AG09309 (cell line): ENCODE measurements at regions not wholly inside any gene's neighbourhood (a gene's known extent, or its start where the extent isn't known, plus 50 kb on each side); places are given as distances from the start of the nearest gene placed in this dataset.

Experiments
- DNase-seq: peaks from one replicate; pipeline ENCODE4 v3.0.0-alpha.2; 2010; ENCODE audit warnings: low read depth
- H3K4me3 ChIP-seq: 2 replicates; pipeline ENCODE4 v1.5.1; 2011; ENCODE audit warnings: mild to moderate bottlenecking, low read depth, low read length, moderate library complexity; ENCODE audit not compliant: control insufficient read depth
- CTCF ChIP-seq: IDR thresholded peaks from 2 replicates; pipeline ENCODE4 v1.5.1; 2011; ENCODE audit warnings: mild to moderate bottlenecking, low read depth, low read length, inconsistent platforms; ENCODE audit not compliant: insufficient read depth, control insufficient read depth; ENCODE audit errors: missing control alignments

DNA sequence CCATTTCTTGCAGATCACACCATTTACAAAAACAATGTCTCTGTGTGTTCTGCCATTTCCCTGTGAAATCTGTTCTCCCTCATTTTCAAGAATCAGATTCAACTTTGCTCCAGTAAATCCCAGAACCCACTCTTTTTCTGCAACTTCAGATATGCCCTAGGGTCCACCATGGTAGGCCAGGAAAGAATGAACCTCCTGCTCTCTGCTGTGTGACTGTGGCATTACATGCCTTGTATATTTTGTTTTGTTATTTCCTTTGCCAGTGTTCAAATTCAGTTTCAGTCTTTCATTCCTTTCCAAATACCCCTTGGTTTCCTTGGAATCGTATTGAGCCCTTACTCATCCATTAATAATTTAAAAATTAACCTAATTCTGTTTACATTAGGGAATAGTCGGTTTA is 290.2 kb upstream of the VCX start:
- no peak for TF ChIP-seq CTCF
- DNase-seq = no peak
- H3K4me3 ChIP-seq = no peak overlapping the region

DNA sequence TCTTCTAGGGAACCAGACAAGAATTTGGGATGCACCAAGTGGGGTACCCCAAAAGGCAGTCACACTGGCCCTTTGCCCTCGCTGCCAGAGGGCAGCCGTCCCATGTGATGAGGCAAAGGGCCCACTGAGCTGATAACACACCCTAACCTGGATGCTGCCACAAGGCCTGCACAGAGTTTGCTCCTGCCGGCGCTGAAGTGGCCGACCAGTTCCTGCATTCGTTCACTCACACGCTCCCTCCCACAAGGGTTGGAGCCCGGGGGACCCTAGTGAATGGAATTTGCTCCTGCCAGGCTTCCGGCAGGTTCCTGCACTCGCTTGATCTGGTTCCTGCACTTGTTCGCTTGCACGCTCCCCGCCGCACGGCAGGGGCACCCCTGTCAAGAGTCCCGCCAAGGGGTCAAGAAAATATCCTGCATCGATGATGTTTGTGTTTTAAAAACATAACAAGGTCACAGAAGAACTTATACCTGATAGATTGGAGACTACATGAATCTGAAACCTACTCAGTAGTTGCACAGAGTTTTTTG is 296.4 kb upstream of the VCX start:
- DNase-seq = no peak
- H3K4me3 ChIP-seq = no peak overlapping the region
- no peak for TF ChIP-seq CTCF

- no peak overlapping the region for H3K4me3 ChIP-seq
- TF ChIP-seq CTCF = no peak
- DNase-seq = no peak
Observed at GRCh38 chrX:7545564-7545963, 297.4 kb upstream of the VCX start.

- no peak for TF ChIP-seq CTCF
- no peak overlapping the region for H3K4me3 ChIP-seq
- no peak for DNase-seq
Observed at GRCh38 chrX:7542587-7543380, 300.2 kb upstream of the VCX start.

DNA sequence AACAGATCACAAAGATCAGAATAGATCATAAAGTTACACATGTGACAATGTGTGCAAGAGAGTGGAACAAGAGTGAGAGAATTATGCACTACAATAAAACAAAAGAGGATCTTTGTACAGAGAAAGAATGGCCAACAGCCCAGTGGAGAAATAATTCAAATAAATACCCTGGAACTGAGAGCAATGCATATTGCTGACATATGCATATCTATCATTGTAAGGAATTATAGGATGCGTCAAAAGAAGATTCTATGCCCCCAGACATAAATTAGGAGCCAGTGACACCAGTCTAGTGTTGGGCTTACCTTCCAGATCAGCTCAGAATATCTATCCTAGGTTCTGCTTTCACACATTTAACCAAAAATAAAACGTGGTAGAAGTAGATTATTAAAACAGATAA is 320.1 kb upstream of the VCX start:
- H3K4me3 ChIP-seq = no peak overlapping the region
- no peak for DNase-seq
- TF ChIP-seq CTCF = no peak

DNA sequence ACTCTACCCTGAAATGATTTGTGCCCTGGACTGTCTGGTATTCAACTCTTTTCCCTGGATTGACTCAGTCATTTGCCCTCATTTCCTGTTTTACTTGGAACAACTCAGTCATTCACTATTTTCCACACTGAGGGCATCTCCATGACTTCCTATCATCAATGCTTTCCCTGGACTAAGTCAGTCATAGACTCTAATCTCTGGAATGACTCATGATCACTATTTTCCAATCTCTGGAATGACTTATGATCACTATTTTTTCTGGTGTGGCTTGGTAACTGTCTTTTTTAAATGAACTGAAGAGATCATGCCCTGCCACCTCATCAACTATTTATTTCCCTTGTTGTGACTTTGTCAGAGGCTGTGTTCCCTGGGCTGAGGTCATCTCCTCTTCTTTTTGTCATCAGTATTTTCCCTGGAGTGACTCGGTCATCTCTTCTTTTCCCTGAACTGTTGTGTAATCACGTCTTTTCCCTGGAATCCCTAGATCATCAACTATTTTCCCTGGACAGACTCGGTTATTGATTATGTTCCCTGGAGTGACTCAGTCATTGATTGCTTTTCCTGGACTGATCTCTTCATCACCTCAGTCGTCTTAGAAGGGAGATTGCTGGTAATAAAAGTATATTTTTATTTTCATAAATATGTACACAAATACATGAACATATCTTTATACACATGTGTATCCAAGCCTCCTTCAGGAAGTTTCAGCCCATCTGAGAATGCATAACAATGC is 327.1 kb upstream of the VCX start:
- no peak overlapping the region for H3K4me3 ChIP-seq
- TF ChIP-seq CTCF = no peak
- no peak for DNase-seq
